ENCODE measurements at regions not wholly inside any gene's neighbourhood (a gene's known extent, or its start where the extent isn't known, plus 50 kb on each side); places are given as distances from the start of the nearest gene placed in this dataset.

GRCh38 chr11:134835561-134835960 is 423.5 kb upstream of the B3GAT1 start:
- Histone ChIP-seq H3K36me3 (ENCODE audit: control insufficient read depth in 2 of 4, insufficient read depth in 4 of 4, low read length in 3 of 4) (no peaks in the 10 kb centered on the region), H2BK5ac (ENCODE audit: low read depth, low read length) (no peak overlapping the region), H3K79me1 (ENCODE audit: low read depth, low read length) (no peaks in the 10 kb centered on the region), H2AK5ac (ENCODE audit: low read depth, low read length) (no peak overlapping the region), H3K23me2 (ENCODE audit: low read depth, low read length) (no peaks in the 10 kb centered on the region), H3K9ac (replicated peaks in 1 of 4; ENCODE audit: extremely low read depth in 1 of 4, low read depth in 3 of 4, low read length in 3 of 4) (no peak overlapping the region; a peak in 1 of 7 replicates), H3K4me1 (replicated peaks in 1 of 4; ENCODE audit: control insufficient read depth in 3 of 4, insufficient read depth in 4 of 4, low read length in 3 of 4) (no peaks in the 10 kb centered on the region), H3K23ac (ENCODE audit: insufficient read length) (no peak overlapping the region), H3K27me3 (replicated peaks in 1 of 4; ENCODE audit: control insufficient read depth in 3 of 4, extremely low read depth in 1 of 4, insufficient read depth in 3 of 4, low read length in 3 of 4) (no peaks in the 10 kb centered on the region), H2BK12ac (ENCODE audit: low read depth, low read length) (no peak overlapping the region), H4K5ac (ENCODE audit: insufficient read length, low read depth, low read length) (no peak overlapping the region), H3K9me3 (ENCODE audit: insufficient read depth in 2 of 2, low read depth in 1 of 2, low read length in 1 of 2) (peaks cover 0 to 1% of the 10 kb centered on the region in 2 experiments; a peak in 1 of 4 replicates), H2AFZ (ENCODE audit: low read length) (no peak overlapping the region), H2BK120ac (replicated peaks; ENCODE audit: low read depth, low read length) (no peak overlapping the region), H3K18ac (ENCODE audit: extremely low read depth, low read length) (no peak overlapping the region), H3K56ac (replicated peaks; ENCODE audit: insufficient read length, low read depth, low read length) (no peak overlapping the region), H3K27ac (ENCODE audit: low read depth, low read length) (no peak overlapping the region), H4K20me1 (replicated peaks in 1 of 2; ENCODE audit: control insufficient read depth in 1 of 2, insufficient read depth in 2 of 2, low read length in 2 of 2) (no peaks in the 10 kb centered on the region), H2BK20ac (ENCODE audit: low read length) (no peak overlapping the region), H3K4me3 (ENCODE audit: extremely low read depth in 1 of 4, insufficient read depth in 2 of 4, low read depth in 3 of 4, low read length in 4 of 4) (no peak overlapping the region), H3K4ac (replicated peaks; ENCODE audit: insufficient read length, low read depth, low read length) (no peak overlapping the region), H3K79me2 (ENCODE audit: control insufficient read depth in 1 of 2, insufficient read depth in 2 of 2, low read length in 2 of 2) (no peaks in the 10 kb centered on the region), H2BK15ac (ENCODE audit: low read length) (no peak overlapping the region), H4K8ac (ENCODE audit: extremely low read depth, insufficient read depth, low read length) (no peak overlapping the region; the same call in 1 of the 2 replicates), H4K91ac (replicated peaks; ENCODE audit: insufficient read length, low read length) (no peak overlapping the region), H3K4me2 (ENCODE audit: insufficient read depth in 1 of 2, low read depth in 2 of 2, low read length in 2 of 2) (no peak overlapping the region), H3K14ac (ENCODE audit: insufficient read length) (no peak overlapping the region)
- WGBS, 2 experiments (ENCODE audit: extremely low coverage in 1 of 2, insufficient coverage in 1 of 2, insufficient read length in 1 of 2, insufficient replicate concordance in 2 of 2, low coverage in 1 of 2, low lambda C conversion rate in 2 of 2, missing lambda C conversion rate in 1 of 2) = 84% methylated on average over 5 of the region's 5 CpGs; no CpG with 5 or more reads in 1 of the 2 experiments
- no peak for FAIRE-seq
- TF ChIP-seq TAF1 (IDR thresholded peaks at IDR 0.05; ENCODE audit: low read depth, low read length) (no peak), NANOG (IDR thresholded peaks at IDR 0.05; ENCODE audit: insufficient read depth, low read depth, low read length, poor library complexity, severe bottlenecking) (no peak), PHF8 (conservative IDR thresholded peaks at IDR 0.05; ENCODE audit: low read depth, low read length) (no peak), EP300 (IDR thresholded peaks at IDR 0.05; ENCODE audit: borderline replicate concordance in 1 of 2, low read depth in 2 of 2, low read length in 2 of 2) (no peak), ATF3 (IDR thresholded peaks at IDR 0.05; ENCODE audit: insufficient read depth, low read depth, low read length) (no peak), CEBPB (IDR thresholded peaks at IDR 0.05; ENCODE audit: low read depth, low read length) (no peak), ASH2L (IDR thresholded peaks at IDR 0.05; ENCODE audit: low read length) (no peak), POLR2A (IDR thresholded peaks at IDR 0.05; ENCODE audit: control extremely low read depth in 1 of 2, low read depth in 2 of 2, low read length in 2 of 2) (no peak), MAX (IDR thresholded peaks at IDR 0.05) (no peak), TEAD4 (IDR thresholded peaks at IDR 0.05; ENCODE audit: low read depth, low read length) (no peak), BCL11A (IDR thresholded peaks at IDR 0.05; ENCODE audit: low read depth in 2 of 2, low read length in 2 of 2) (no peak), BACH1 (IDR thresholded peaks at IDR 0.05; ENCODE audit: low read length) (no peak), JUN (IDR thresholded peaks at IDR 0.05; ENCODE audit: low read depth, low read length) (no peak)
- CTCF ChIA-PET (ENCODE audit: partially characterized antibody) = interaction anchor here (0.9 to 4.2 kb wide), 4 partner anchors 16 to 157 kb away, joined by 3 to 11 read pairs (median 4); no protein-coding TSS in a partner anchor
- POLR2A ChIA-PET (ENCODE audit: partially characterized antibody) = no interaction called here
- no peak for DNase-seq (ENCODE audit: low read depth in 1 of 2, low spot score in 2 of 2)
